HEK293 (cell line): ENCODE measurements at regions not wholly inside any gene's neighbourhood (a gene's known extent, or its start where the extent isn't known, plus 50 kb on each side); places are given as distances from the start of the nearest gene placed in this dataset.

ENCODE experiments used
- YY2 ChIP-seq: fragments of 450-650 bp; formaldehyde crosslinking; IDR thresholded peaks from 2 replicates; pipeline ENCODE4 v1.5.1; 2016; ENCODE audit warnings: missing biosample characterization, missing genetic modification characterization
- ZBTB17 ChIP-seq: fragments of 450-650 bp; formaldehyde crosslinking; IDR thresholded peaks from 2 replicates; pipeline ENCODE4 v1.5.1; 2016; ENCODE audit warnings: missing biosample characterization, missing genetic modification characterization
- ZFP3 ChIP-seq: fragments of 450-650 bp; formaldehyde crosslinking; IDR thresholded peaks from 2 replicates; pipeline ENCODE4 v1.5.1; 2016; ENCODE audit warnings: low read depth, missing biosample characterization, missing genetic modification characterization
- ZNF121 ChIP-seq: fragments of 450-650 bp; formaldehyde crosslinking; IDR thresholded peaks from 2 replicates; pipeline ENCODE4 v1.5.1; 2016; ENCODE audit warnings: missing biosample characterization, missing genetic modification characterization
- ZNF48 ChIP-seq: fragments of 450-650 bp; formaldehyde crosslinking; IDR thresholded peaks from 2 replicates; pipeline ENCODE4 v1.5.1; 2016; ENCODE audit warnings: missing biosample characterization, missing genetic modification characterization
- TF ChIP-seq, protein P1 (sequence below): fragments of 450-650 bp; formaldehyde crosslinking; IDR thresholded peaks from 2 replicates; pipeline ENCODE4 v1.5.1; 2016; ENCODE audit warnings: missing biosample characterization, missing genetic modification characterization
- TF ChIP-seq, protein P2 (sequence below): fragments of 450-650 bp; formaldehyde crosslinking; IDR thresholded peaks from 2 replicates; pipeline ENCODE4 v1.5.1; 2016; ENCODE audit warnings: missing biosample characterization, missing genetic modification characterization
- TF ChIP-seq, protein P3 (sequence below): fragments of 450-650 bp; formaldehyde crosslinking; IDR thresholded peaks from 2 replicates; pipeline ENCODE4 v1.5.1; 2017; ENCODE audit warnings: missing biosample characterization, missing genetic modification characterization

DNA sequence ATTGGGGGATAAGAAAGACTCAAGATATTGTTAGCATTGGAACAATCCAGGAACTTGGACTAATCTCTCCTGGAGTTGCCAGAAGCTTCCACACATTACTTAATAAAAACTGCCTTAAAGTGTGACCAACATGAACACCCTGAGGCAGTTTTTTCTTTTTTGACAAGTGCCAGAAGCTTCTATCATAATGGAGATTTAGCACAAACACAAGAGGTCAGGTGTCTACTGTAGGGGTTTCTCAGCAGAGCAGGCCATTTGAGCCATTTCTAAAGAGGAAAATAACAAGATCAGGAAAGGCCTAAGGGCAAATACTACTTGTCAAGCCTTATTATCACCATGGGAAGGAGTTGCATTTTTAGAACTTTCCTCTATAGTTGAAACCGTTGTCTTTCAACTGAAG, 361.5 kb downstream of the EPM2A start:
- TF ChIP-seq ZNF121 (no peak), ZBTB17 (no peak), YY2 (tag by site-specific recombination) (no peak), ZNF48 (tag by site-specific recombination) (no peak), ZFP3 (no peak)
- TF ChIP-seq, protein P1, sequence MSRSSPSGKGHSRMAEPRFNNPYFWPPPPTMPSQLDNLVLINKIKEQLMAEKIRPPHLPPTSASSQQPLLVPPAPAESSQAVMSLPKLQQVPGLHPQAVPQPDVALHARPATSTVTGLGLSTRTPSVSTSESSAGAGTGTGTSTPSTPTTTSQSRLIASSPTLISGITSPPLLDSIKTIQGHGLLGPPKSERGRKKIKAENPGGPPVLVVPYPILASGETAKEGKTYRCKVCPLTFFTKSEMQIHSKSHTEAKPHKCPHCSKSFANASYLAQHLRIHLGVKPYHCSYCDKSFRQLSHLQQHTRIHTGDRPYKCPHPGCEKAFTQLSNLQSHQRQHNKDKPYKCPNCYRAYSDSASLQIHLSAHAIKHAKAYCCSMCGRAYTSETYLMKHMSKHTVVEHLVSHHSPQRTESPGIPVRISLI (tag by site-specific recombination), result no peak
- TF ChIP-seq, protein P2, sequence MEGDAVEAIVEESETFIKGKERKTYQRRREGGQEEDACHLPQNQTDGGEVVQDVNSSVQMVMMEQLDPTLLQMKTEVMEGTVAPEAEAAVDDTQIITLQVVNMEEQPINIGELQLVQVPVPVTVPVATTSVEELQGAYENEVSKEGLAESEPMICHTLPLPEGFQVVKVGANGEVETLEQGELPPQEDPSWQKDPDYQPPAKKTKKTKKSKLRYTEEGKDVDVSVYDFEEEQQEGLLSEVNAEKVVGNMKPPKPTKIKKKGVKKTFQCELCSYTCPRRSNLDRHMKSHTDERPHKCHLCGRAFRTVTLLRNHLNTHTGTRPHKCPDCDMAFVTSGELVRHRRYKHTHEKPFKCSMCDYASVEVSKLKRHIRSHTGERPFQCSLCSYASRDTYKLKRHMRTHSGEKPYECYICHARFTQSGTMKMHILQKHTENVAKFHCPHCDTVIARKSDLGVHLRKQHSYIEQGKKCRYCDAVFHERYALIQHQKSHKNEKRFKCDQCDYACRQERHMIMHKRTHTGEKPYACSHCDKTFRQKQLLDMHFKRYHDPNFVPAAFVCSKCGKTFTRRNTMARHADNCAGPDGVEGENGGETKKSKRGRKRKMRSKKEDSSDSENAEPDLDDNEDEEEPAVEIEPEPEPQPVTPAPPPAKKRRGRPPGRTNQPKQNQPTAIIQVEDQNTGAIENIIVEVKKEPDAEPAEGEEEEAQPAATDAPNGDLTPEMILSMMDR (tag by site-specific recombination), result no peak
- TF ChIP-seq, protein P3, sequence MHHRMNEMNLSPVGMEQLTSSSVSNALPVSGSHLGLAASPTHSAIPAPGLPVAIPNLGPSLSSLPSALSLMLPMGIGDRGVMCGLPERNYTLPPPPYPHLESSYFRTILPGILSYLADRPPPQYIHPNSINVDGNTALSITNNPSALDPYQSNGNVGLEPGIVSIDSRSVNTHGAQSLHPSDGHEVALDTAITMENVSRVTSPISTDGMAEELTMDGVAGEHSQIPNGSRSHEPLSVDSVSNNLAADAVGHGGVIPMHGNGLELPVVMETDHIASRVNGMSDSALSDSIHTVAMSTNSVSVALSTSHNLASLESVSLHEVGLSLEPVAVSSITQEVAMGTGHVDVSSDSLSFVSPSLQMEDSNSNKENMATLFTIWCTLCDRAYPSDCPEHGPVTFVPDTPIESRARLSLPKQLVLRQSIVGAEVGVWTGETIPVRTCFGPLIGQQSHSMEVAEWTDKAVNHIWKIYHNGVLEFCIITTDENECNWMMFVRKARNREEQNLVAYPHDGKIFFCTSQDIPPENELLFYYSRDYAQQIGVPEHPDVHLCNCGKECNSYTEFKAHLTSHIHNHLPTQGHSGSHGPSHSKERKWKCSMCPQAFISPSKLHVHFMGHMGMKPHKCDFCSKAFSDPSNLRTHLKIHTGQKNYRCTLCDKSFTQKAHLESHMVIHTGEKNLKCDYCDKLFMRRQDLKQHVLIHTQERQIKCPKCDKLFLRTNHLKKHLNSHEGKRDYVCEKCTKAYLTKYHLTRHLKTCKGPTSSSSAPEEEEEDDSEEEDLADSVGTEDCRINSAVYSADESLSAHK (tag by site-specific recombination), result no peak
